Body of pancreas (tissue), 4 donors: ENCODE measurements at regions not wholly inside any gene's neighbourhood (a gene's known extent, or its start where the extent isn't known, plus 50 kb on each side); places are given as distances from the start of the nearest gene placed in this dataset.

Experiments
- ATAC-seq: fragments of 150-250 bp; one replicate; pipeline ENCODE4 v1.9.1; 2016
- DNase-seq, 4 donors: peaks; one replicate each; pipeline ENCODE4 v3.0.0-alpha.2; 2019
- H3K27ac ChIP-seq, 4 donors: fragments of 200-600 bp; sonication (generic); 1 replicate in 3 of 4; 2 replicates in 1 of 4; pipeline versions ENCODE4 v1.5.1 to v1.6.1; 2016 to 2019; ENCODE audit warnings: mild to moderate bottlenecking in 1 of 4, mixed read lengths in 1 of 4, moderate library complexity in 1 of 4
- H3K27me3 ChIP-seq, 2 donors: fragments of 200-600 bp; sonication (generic); one replicate each; pipeline ENCODE4 v1.6.0; 2016; ENCODE audit warnings: mild to moderate bottlenecking in 1 of 2
- H3K36me3 ChIP-seq, 2 donors: fragments of 200-600 bp; sonication (generic); replicated peaks in 1 of 2; 2 replicates each; pipeline ENCODE4 v1.5.1; 2016; ENCODE audit warnings: low read depth in 2 of 2; ENCODE audit not compliant: insufficient read depth in 1 of 2
- H3K4me1 ChIP-seq: fragments of 200-600 bp; sonication (generic); one replicate; pipeline ENCODE4 v1.6.0; 2016
- H3K4me3 ChIP-seq, 2 donors: fragments of 200-600 bp; sonication (generic); 1 replicate in 1 of 2; 2 replicates in 1 of 2; pipeline ENCODE4 v1.5.1; 2016 to 2019
- H3K9me3 ChIP-seq, 3 donors: fragments of 200-600 bp; sonication (generic); 1 replicate in 2 of 3; 2 replicates in 1 of 3; pipeline ENCODE4 v1.5.1; 2016
- CTCF ChIP-seq, 7 experiments: fragments of 450-650 bp in 4 of 7; fragments of 200-600 bp in 3 of 7; sonication (generic) in 3 of 7; IDR thresholded peaks; one replicate each; pipeline ENCODE4 v1.5.1; 2016 to 2019; ENCODE audit warnings: antibody characterized with exemption in 7 of 7
- POLR2A ChIP-seq, 3 donors: fragments of 450-650 bp; IDR thresholded peaks; one replicate each; pipeline ENCODE4 v1.6.1; 2016; ENCODE audit warnings: antibody characterized with exemption in 3 of 3, mild to moderate bottlenecking in 2 of 3
- WGBS, 2 donors: methylation state at CpG; one replicate each; pipeline ENCODE4 v1.1.5; 2017; 5-methylcytosine and 5-hydroxymethylcytosine counted together
- intact Hi-C: fragments of 100-400 bp; cut with DNase I; formaldehyde crosslinking; loops from one replicate; pipeline ENCODE4 v1.15.1; 2023

DNA sequence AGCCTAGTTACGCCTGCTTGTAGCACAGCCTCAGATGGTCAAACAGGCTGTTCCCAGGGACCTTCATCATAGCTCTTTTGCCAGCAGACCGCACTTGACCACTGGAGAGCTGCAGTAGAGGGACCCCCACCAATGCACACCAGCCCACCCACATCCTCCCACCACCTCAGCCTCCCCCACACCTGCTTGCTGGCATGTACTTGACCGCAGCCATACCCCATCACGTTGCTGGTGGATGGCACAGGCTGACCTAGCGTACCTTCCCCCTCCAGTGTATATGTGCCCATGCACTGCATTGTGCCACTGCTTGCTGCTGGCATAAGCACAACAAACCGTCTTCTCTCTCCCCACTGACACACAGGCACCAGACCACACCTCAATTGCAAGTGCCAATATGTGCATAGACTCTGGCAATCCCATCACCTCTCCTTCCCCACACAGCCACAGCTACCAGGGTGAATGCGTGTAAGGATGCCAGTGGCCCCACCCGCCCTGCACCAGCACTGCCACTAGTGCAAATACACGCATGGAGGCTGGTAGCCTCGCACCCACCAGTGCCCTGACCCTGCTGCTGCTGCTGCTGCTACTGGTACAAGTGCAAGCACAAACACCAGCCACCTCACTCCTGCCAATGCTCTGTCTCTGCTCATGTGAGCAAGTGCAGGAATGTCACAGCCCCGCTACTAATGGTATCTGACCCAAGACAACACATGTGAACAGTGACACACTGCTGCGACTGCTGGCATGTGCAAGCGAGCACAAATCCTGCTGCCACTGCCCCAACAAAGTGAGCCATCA is 1377.6 kb downstream of the CDH11 start:
- Histone ChIP-seq H3K27ac (no peak overlapping the region), H3K4me3 (no peak overlapping the region), H3K27me3 (no peaks in the 10 kb centered on the region), H3K4me1 (no peaks in the 10 kb centered on the region), H3K36me3 (no peaks in the 10 kb centered on the region), H3K9me3 (no peaks in the 10 kb centered on the region)
- TF ChIP-seq POLR2A (IDR thresholded peaks at IDR 0.05): no peak
- no peak for TF ChIP-seq CTCF (IDR thresholded peaks at IDR 0.05)
- 79 to 84% methylated on average over 10 to 13 of the region's 13 CpGs for WGBS, 2 donors
- intact Hi-C loops: no loop called here
- no peak for ATAC-seq
- DNase-seq: no peak

DNA sequence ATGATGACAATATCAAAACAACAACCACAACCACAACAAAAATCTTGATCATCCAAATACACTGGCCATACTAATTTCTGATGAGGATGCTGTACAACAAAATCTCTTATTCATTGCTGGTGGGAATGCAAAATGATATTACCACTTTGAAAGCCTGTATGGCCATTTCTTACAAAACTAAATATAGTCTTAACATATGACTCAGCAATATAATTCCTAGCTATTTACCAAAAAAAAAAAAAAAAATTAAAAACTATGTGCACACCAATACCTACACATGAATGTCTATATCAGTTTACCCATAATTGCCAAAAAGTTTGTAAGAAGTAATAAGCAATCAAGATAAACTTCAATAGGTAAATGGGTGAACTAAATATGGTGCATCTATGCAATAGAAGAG is 1379.7 kb downstream of the CDH11 start:
- Histone ChIP-seq H3K27me3 (no peaks in the 10 kb centered on the region), H3K27ac (no peak overlapping the region), H3K36me3 (no peaks in the 10 kb centered on the region), H3K4me1 (no peaks in the 10 kb centered on the region), H3K9me3 (no peaks in the 10 kb centered on the region), H3K4me3 (no peak overlapping the region)
- DNase-seq (no peak), ATAC-seq (no peak)
- intact Hi-C loops: no loop called here
- TF ChIP-seq CTCF (IDR thresholded peaks at IDR 0.05) (no peak), POLR2A (IDR thresholded peaks at IDR 0.05) (no peak)

DNA sequence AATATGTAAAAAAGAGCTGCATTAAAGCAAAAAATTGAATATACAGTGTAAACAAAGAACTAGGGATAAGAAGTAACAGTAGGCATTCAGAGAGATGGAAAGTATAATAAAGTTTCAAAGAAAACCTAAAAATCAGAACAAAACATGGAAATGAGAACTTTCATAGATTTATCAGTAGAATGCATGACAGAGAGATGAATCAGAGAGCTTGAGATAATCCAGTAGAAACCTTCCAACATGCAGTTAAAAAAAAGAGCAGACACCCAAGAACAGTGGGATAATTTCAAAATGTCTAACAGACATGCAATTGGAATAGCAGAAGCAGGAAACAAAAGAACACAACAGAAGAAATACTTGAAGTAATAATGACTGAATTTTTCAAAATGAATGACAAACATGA is 1384.2 kb downstream of the CDH11 start:
- Histone ChIP-seq H3K9me3 (no peaks in the 10 kb centered on the region), H3K36me3 (no peaks in the 10 kb centered on the region), H3K27me3 (no peaks in the 10 kb centered on the region), H3K4me1 (no peaks in the 10 kb centered on the region), H3K4me3 (no peak overlapping the region), H3K27ac (no peak overlapping the region)
- TF ChIP-seq POLR2A (IDR thresholded peaks at IDR 0.05): no peak
- no peak for TF ChIP-seq CTCF (IDR thresholded peaks at IDR 0.05)
- intact Hi-C loops: no loop called here
- ATAC-seq (no peak), DNase-seq (no peak)

DNA sequence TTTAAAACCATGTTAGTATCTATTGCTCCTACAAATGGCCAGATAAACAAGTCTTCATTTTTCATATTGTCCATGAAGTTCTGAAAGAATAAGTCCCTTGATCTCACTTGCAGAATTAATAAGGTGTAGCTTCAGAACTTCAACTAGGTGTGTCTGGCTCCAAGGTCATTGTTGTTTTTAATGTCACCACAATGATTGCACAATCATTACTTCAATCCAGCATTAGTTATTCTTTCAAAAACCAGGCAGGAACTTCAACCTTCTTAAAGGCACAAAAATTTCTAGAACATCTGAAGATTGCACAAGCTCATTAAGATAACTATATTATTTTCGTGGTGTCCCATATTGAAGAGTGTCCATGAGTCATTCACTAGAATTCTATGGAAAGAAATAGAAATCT is 1386.4 kb downstream of the CDH11 start:
- no peak for TF ChIP-seq POLR2A (IDR thresholded peaks at IDR 0.05)
- TF ChIP-seq CTCF (IDR thresholded peaks at IDR 0.05): no peak
- H3K27me3 ChIP-seq: no peaks in the 10 kb centered on the region
- no peaks in the 10 kb centered on the region for H3K4me1 ChIP-seq
- no peaks in the 10 kb centered on the region for H3K36me3 ChIP-seq
- H3K4me3 ChIP-seq: no peak overlapping the region
- WGBS, 2 donors: 63 to 70% methylated on average over 1 of the region's 1 CpG
- ATAC-seq (no peak), DNase-seq (no peak)
- H3K27ac ChIP-seq: no peak overlapping the region
- no peaks in the 10 kb centered on the region for H3K9me3 ChIP-seq
- intact Hi-C loops: no loop called here

GRCh38 chr16:63720848-63721247 is 1401.0 kb downstream of the CDH11 start:
- H3K27ac ChIP-seq: no peak overlapping the region
- no peaks in the 10 kb centered on the region for H3K9me3 ChIP-seq
- H3K4me3 ChIP-seq: no peak overlapping the region
- intact Hi-C loops: no loop called here
- no peaks in the 10 kb centered on the region for H3K36me3 ChIP-seq
- ATAC-seq: no peak
- TF ChIP-seq POLR2A (IDR thresholded peaks at IDR 0.05): no peak
- no peak for TF ChIP-seq CTCF (IDR thresholded peaks at IDR 0.05)
- 32 to 40% methylated on average over 1 of the region's 1 CpG for WGBS, 2 donors
- no peaks in the 10 kb centered on the region for H3K4me1 ChIP-seq
- no peak for DNase-seq
- no peaks in the 10 kb centered on the region for H3K27me3 ChIP-seq
